OCI-LY7 (cell line): ENCODE measurements at regions not wholly inside any gene's neighbourhood (a gene's known extent, or its start where the extent isn't known, plus 50 kb on each side); places are given as distances from the start of the nearest gene placed in this dataset.
"Not testable (repeated sequence)": the region's sequence is repeated elsewhere in the genome, so short reads cannot be mapped to it uniquely, and the experiment has no call there.

Experiments used
- BruUV-seq: library from RNA; stranded (reverse); fragments of 400-500 nt; replicated peaks from 2 replicates; lab custom pipeline; 2021; lab: Mats Ljungman, UMichigan
- CTCF ChIA-PET: fragments of 300-600 bp; sonication (Branson Sonifier 250); formaldehyde crosslinking; loops from one replicate; lab custom pipeline; 2022; ENCODE audit warnings: antibody characterized with exemption; ENCODE audit not compliant: unreplicated experiment; lab: Charles Lee
- POLR2A ChIA-PET: fragments of 300-600 bp; sonication (Branson Sonifier 250); formaldehyde crosslinking; loops from one replicate; lab custom pipeline; 2022; ENCODE audit warnings: antibody characterized with exemption; lab: Charles Lee
- DNase-seq: peaks from one replicate; pipeline ENCODE4 v3.0.0-alpha.2; 2015; ENCODE audit warnings: low spot score
- H2AFZ ChIP-seq: fragments of 200-600 bp; sonication (generic), shearing (Covaris generic); 2 replicates; pipeline ENCODE4 v1.6.1; 2014; ENCODE audit warnings: mild to moderate bottlenecking, antibody characterized with exemption, low read length, moderate library complexity
- H3K27ac ChIP-seq: fragments of 200-600 bp; sonication (generic); 2 replicates; pipeline ENCODE4 v1.5.1; 2014; ENCODE audit warnings: mixed run types, low read depth, mild to moderate bottlenecking, moderate library complexity, low read length, inconsistent platforms; ENCODE audit not compliant: poor library complexity, severe bottlenecking
- H3K36me3 ChIP-seq: fragments of 200-600 bp; sonication (generic); 2 replicates; pipeline ENCODE4 v1.6.1; 2014; ENCODE audit warnings: mild to moderate bottlenecking, antibody characterized with exemption, low read length, moderate library complexity, mixed read lengths; ENCODE audit not compliant: insufficient read depth
- H3K4me1 ChIP-seq: fragments of 200-600 bp; sonication (generic); 2 replicates; pipeline ENCODE4 v1.5.1; 2014; ENCODE audit warnings: mild to moderate bottlenecking, low read length; ENCODE audit not compliant: insufficient read depth, poor library complexity, severe bottlenecking
- H3K4me2 ChIP-seq: fragments of 200-600 bp; sonication (generic); 2 replicates; pipeline ENCODE4 v1.6.1; 2014; ENCODE audit warnings: mild to moderate bottlenecking, low read length
- H3K4me3 ChIP-seq: fragments of 200-600 bp; sonication (generic); 2 replicates; pipeline ENCODE4 v1.5.1; 2014; ENCODE audit warnings: mild to moderate bottlenecking, low read depth, low read length; ENCODE audit not compliant: poor library complexity, severe bottlenecking
- H3K79me2 ChIP-seq: fragments of 200-600 bp; sonication (generic); 2 replicates; pipeline ENCODE4 v1.6.1; 2016; ENCODE audit warnings: low read depth, mild to moderate bottlenecking, low read length, moderate library complexity, mixed read lengths; ENCODE audit not compliant: insufficient read depth
- H3K9me2 ChIP-seq: fragments of 200-600 bp; sonication (generic); 2 replicates; pipeline ENCODE4 v1.6.1; 2016; ENCODE audit warnings: mild to moderate bottlenecking, low read length, mixed read lengths; ENCODE audit not compliant: insufficient read depth
- H3K9me3 ChIP-seq: fragments of 200-600 bp; sonication (generic); 2 replicates; pipeline ENCODE4 v1.6.1; 2014; ENCODE audit warnings: mild to moderate bottlenecking, mixed run types, low read length, mixed read lengths
- H4K20me1 ChIP-seq: fragments of 200-600 bp; sonication (generic); 2 replicates; pipeline ENCODE4 v1.6.1; 2014; ENCODE audit warnings: mild to moderate bottlenecking, antibody characterized with exemption, low read length, moderate library complexity, mixed read lengths; ENCODE audit not compliant: insufficient read depth
- CTCF ChIP-seq: fragments of 200-600 bp; sonication (generic); conservative IDR thresholded peaks from 2 replicates; pipeline ENCODE4 v1.5.1; 2014; ENCODE audit warnings: mild to moderate bottlenecking, antibody characterized with exemption, low read length, moderate library complexity, mixed read lengths
- EZH2phosphoT487 ChIP-seq: fragments of 200-600 bp; sonication (generic); IDR thresholded peaks from 2 replicates; pipeline ENCODE4 v1.6.1; 2018; ENCODE audit warnings: low read depth, borderline replicate concordance, mild to moderate bottlenecking, mixed run types, antibody characterized with exemption, low read length, moderate library complexity, mixed read lengths
- intact Hi-C: fragments of 100-400 bp; cut with micrococcal nuclease; formaldehyde crosslinking; loops from one replicate; pipeline ENCODE4 v1.10.0; 2022; ENCODE audit not compliant: unreplicated experiment

- Histone ChIP-seq H4K20me1 (no peaks in the 10 kb centered on the region), H3K36me3 (no peaks in the 10 kb centered on the region), H3K79me2 (no peaks in the 10 kb centered on the region), H3K4me3 (no peak overlapping the region), H3K4me2 (peak overlapping the region; percentile 15; the same call in 1 of the 2 replicates), H3K9me2 (no peaks in the 10 kb centered on the region), H3K4me1 (peaks cover 15% of the 10 kb centered on the region), H2AFZ (peak overlapping the region; percentile 60), H3K9me3 (no peaks in the 10 kb centered on the region), H3K27ac (no peak overlapping the region)
- CTCF ChIA-PET, result no interaction called here
- POLR2A ChIA-PET, result interaction anchor here (1.0 kb wide), 1 partner anchor 34 kb away, joined by 3 read pairs; no protein-coding TSS in a partner anchor
- TF ChIP-seq CTCF (no peak), EZH2phosphoT487 (no peak)
- BruUV-seq, result no TSS peak
- no peak for DNase-seq
- intact Hi-C loops, result no loop called here
Measured at GRCh38 chr9:110029956-110030480, 177.9 kb downstream of the C9orf152 start.

GRCh38 chr9:110030632-110031031 lies 177.3 kb downstream of the C9orf152 start:
- H3K4me2 ChIP-seq, result no peak overlapping the region
- CTCF ChIA-PET, result no interaction called here
- H3K27ac ChIP-seq, result no peak overlapping the region
- H3K36me3 ChIP-seq, result no peaks in the 10 kb centered on the region
- no peaks in the 10 kb centered on the region for H3K9me3 ChIP-seq
- no peaks in the 10 kb centered on the region for H3K9me2 ChIP-seq
- no peak overlapping the region for H2AFZ ChIP-seq
- peaks cover 15% of the 10 kb centered on the region for H3K4me1 ChIP-seq
- POLR2A ChIA-PET, result interaction anchor here (0.7 to 1.0 kb wide), 2 partner anchors 34 to 51 kb away, joined by 3 read pairs; no protein-coding TSS in a partner anchor
- H3K4me3 ChIP-seq, result no peak overlapping the region
- DNase-seq, result no peak
- no peaks in the 10 kb centered on the region for H4K20me1 ChIP-seq
- no TSS peak for BruUV-seq
- TF ChIP-seq EZH2phosphoT487, result no peak
- no peak for TF ChIP-seq CTCF
- H3K79me2 ChIP-seq, result no peaks in the 10 kb centered on the region
- intact Hi-C loops, result no loop called here

- Histone ChIP-seq H3K9me2 (no peaks in the 10 kb centered on the region), H3K9me3 (no peaks in the 10 kb centered on the region), H3K27ac (no peak overlapping the region), H4K20me1 (no peaks in the 10 kb centered on the region), H3K4me1 (peaks cover 15% of the 10 kb centered on the region), H3K4me3 (no peak overlapping the region), H3K36me3 (no peaks in the 10 kb centered on the region), H2AFZ (no peak overlapping the region), H3K79me2 (no peaks in the 10 kb centered on the region), H3K4me2 (no peak overlapping the region)
- ChIA-PET POLR2A (interaction anchor here (0.6 to 0.7 kb wide), 4 partner anchors 22 to 632 kb away, joined by 3 to 9 read pairs (median 4); no protein-coding TSS in a partner anchor), CTCF (interaction anchor here (0.8 kb wide), 1 partner anchor 61 kb away, joined by 3 read pairs; no protein-coding TSS in a partner anchor)
- no peak for TF ChIP-seq EZH2phosphoT487
- no peak for TF ChIP-seq CTCF
- DNase-seq, result no peak
- no TSS peak for BruUV-seq
- intact Hi-C loops, result no loop called here
Measured at GRCh38 chr9:110031511-110032173, 176.3 kb downstream of the C9orf152 start.

GRCh38 chr9:110032532-110032931 lies 175.4 kb downstream of the C9orf152 start:
- BruUV-seq, H3K4me3 ChIP-seq, H2AFZ ChIP-seq, H4K20me1 ChIP-seq, H3K79me2 ChIP-seq, H3K36me3 ChIP-seq, DNase-seq, H3K9me3 ChIP-seq, H3K27ac ChIP-seq, CTCF ChIA-PET, intact Hi-C loops, H3K9me2 ChIP-seq, H3K4me2 ChIP-seq: not testable (repeated sequence)
- H3K4me1 ChIP-seq, result peaks cover 15% of the 10 kb centered on the region
- POLR2A ChIA-PET, result interaction anchor here (0.6 kb wide), 1 partner anchor 47 kb away, joined by 4 read pairs; no protein-coding TSS in a partner anchor
